Loucy (cell line): ENCODE measurements at regions not wholly inside any gene's neighbourhood (a gene's known extent, or its start where the extent isn't known, plus 50 kb on each side); places are given as distances from the start of the nearest gene placed in this dataset.

Experiments used
- H2AFZ ChIP-seq: fragments of 200-600 bp; sonication (generic); 2 replicates; pipeline ENCODE4 v1.6.0; 2016; ENCODE audit warnings: antibody characterized with exemption, mild to moderate bottlenecking, low read length, moderate library complexity
- H3F3A ChIP-seq: fragments of 200-600 bp; 2 replicates; pipeline ENCODE4 v1.6.0; 2016; ENCODE audit warnings: antibody characterized with exemption, low read depth, mild to moderate bottlenecking
- H3K27me3 ChIP-seq: fragments of 200-600 bp; sonication (generic); 2 replicates; pipeline ENCODE4 v1.6.1; 2014; ENCODE audit warnings: low read length, mild to moderate bottlenecking; ENCODE audit not compliant: insufficient read depth, poor library complexity, severe bottlenecking
- H3K36me3 ChIP-seq: fragments of 200-600 bp; sonication (generic); 2 replicates; pipeline ENCODE4 v1.6.1; 2016; ENCODE audit warnings: low read length; ENCODE audit not compliant: insufficient read depth
- H3K4me1 ChIP-seq: fragments of 200-600 bp; sonication (generic); 2 replicates; pipeline ENCODE4 v1.5.1; 2014; ENCODE audit warnings: low read length, mild to moderate bottlenecking; ENCODE audit not compliant: insufficient read depth, poor library complexity, severe bottlenecking
- H3K4me2 ChIP-seq: fragments of 200-600 bp; sonication (generic); 2 replicates; pipeline ENCODE4 v1.6.0; 2014; ENCODE audit warnings: antibody characterized with exemption, low read length, low read depth, mild to moderate bottlenecking; ENCODE audit not compliant: poor library complexity, severe bottlenecking
- H3K4me3 ChIP-seq: fragments of 200-600 bp; sonication (generic); 2 replicates; pipeline ENCODE4 v1.5.1; 2014; ENCODE audit warnings: low read length, mild to moderate bottlenecking, mixed read lengths; ENCODE audit not compliant: poor library complexity, severe bottlenecking
- H3K79me2 ChIP-seq: fragments of 200-600 bp; sonication (generic); 2 replicates; pipeline ENCODE4 v1.6.1; 2014; ENCODE audit warnings: low read length; ENCODE audit not compliant: insufficient read depth
- H3K9ac ChIP-seq: fragments of 200-600 bp; sonication (generic); 2 replicates; pipeline ENCODE4 v1.6.0; 2014; ENCODE audit warnings: mild to moderate bottlenecking, low read depth, low read length, moderate library complexity; ENCODE audit not compliant: poor library complexity, severe bottlenecking
- H3K9me2 ChIP-seq: fragments of 200-600 bp; sonication (generic); replicated peaks from 2 replicates; pipeline ENCODE4 v1.6.1; 2016; ENCODE audit warnings: low read depth, low read length, mixed read lengths
- H3K9me3 ChIP-seq: fragments of 200-600 bp; sonication (generic); 2 replicates; pipeline ENCODE4 v1.6.1; 2014; ENCODE audit warnings: mild to moderate bottlenecking, antibody characterized with exemption, low read length, low read depth; ENCODE audit not compliant: insufficient read depth
- H4K20me1 ChIP-seq: fragments of 200-600 bp; sonication (generic); 2 replicates; pipeline ENCODE4 v1.6.0; 2014; ENCODE audit warnings: antibody characterized with exemption, low read length, mild to moderate bottlenecking; ENCODE audit not compliant: insufficient read depth, poor library complexity, severe bottlenecking
- CTCF ChIP-seq: fragments of 200-600 bp; sonication (generic); conservative IDR thresholded peaks from 2 replicates; pipeline ENCODE4 v1.5.1; 2014; ENCODE audit warnings: mild to moderate bottlenecking, antibody characterized with exemption, low read length
- EZH2phosphoT487 ChIP-seq: fragments of 200-600 bp; IDR thresholded peaks from 2 replicates; pipeline ENCODE4 v1.6.1; 2018; ENCODE audit warnings: antibody characterized with exemption, mild to moderate bottlenecking, moderate library complexity, borderline replicate concordance

GRCh38 chr1:57882934-57883641 is 459.2 kb upstream of the DAB1 start:
- no peaks in the 10 kb centered on the region for H3K9me3 ChIP-seq
- no peak overlapping the region for H3K4me3 ChIP-seq
- H3K9ac ChIP-seq, result no peak overlapping the region
- no peaks in the 10 kb centered on the region for H4K20me1 ChIP-seq
- no peak overlapping the region for H2AFZ ChIP-seq
- H3K4me1 ChIP-seq, result no peaks in the 10 kb centered on the region
- no peaks in the 10 kb centered on the region for H3K79me2 ChIP-seq
- H3K36me3 ChIP-seq, result no peaks in the 10 kb centered on the region
- no peaks in the 10 kb centered on the region for H3K27me3 ChIP-seq
- no peak overlapping the region for H3K4me2 ChIP-seq
- no peaks in the 10 kb centered on the region for H3F3A ChIP-seq
- no peak for TF ChIP-seq EZH2phosphoT487
- TF ChIP-seq CTCF, result no peak
- no peaks in the 10 kb centered on the region for H3K9me2 ChIP-seq

- H2AFZ ChIP-seq, result no peak overlapping the region
- no peaks in the 10 kb centered on the region for H3F3A ChIP-seq
- no peak overlapping the region for H3K4me2 ChIP-seq
- TF ChIP-seq EZH2phosphoT487 (no peak), CTCF (no peak)
- H3K36me3 ChIP-seq, result no peaks in the 10 kb centered on the region
- H3K9me3 ChIP-seq, result no peaks in the 10 kb centered on the region
- no peaks in the 10 kb centered on the region for H3K79me2 ChIP-seq
- H3K9me2 ChIP-seq, result no peaks in the 10 kb centered on the region
- H3K4me1 ChIP-seq, result no peaks in the 10 kb centered on the region
- H3K4me3 ChIP-seq, result no peak overlapping the region
- no peak overlapping the region for H3K9ac ChIP-seq
- no peaks in the 10 kb centered on the region for H4K20me1 ChIP-seq
- no peaks in the 10 kb centered on the region for H3K27me3 ChIP-seq
Measured at GRCh38 chr1:57882072-57882471, 458.2 kb upstream of the DAB1 start.

- H3K4me3 ChIP-seq, result no peak overlapping the region
- H3K27me3 ChIP-seq, result no peaks in the 10 kb centered on the region
- H3K4me1 ChIP-seq, result no peaks in the 10 kb centered on the region
- H3K4me2 ChIP-seq, result no peak overlapping the region
- H4K20me1 ChIP-seq, result no peaks in the 10 kb centered on the region
- no peaks in the 10 kb centered on the region for H3K36me3 ChIP-seq
- no peaks in the 10 kb centered on the region for H3K9me3 ChIP-seq
- H3F3A ChIP-seq, result no peaks in the 10 kb centered on the region
- no peak overlapping the region for H3K9ac ChIP-seq
- H3K9me2 ChIP-seq, result no peaks in the 10 kb centered on the region
- no peaks in the 10 kb centered on the region for H3K79me2 ChIP-seq
- TF ChIP-seq CTCF (no peak), EZH2phosphoT487 (no peak)
- H2AFZ ChIP-seq, result no peak overlapping the region
Measured at GRCh38 chr1:57881639-57882038, 457.8 kb upstream of the DAB1 start.
